ENCODE measurements at regions not wholly inside any gene's neighbourhood (a gene's known extent, or its start where the extent isn't known, plus 50 kb on each side); places are given as distances from the start of the nearest gene placed in this dataset.
"Not testable (repeated sequence)": the region's sequence is repeated elsewhere in the genome, so short reads cannot be mapped to it uniquely, and the experiment has no call there.

GRCh38 chr2:64814007-64814406 lies 160.3 kb upstream of the SERTAD2 start:
- no peak overlapping the region for H3K4me3 ChIP-seq (replicated peaks in 1 of 2; ENCODE audit: low read depth in 2 of 2, low read length in 2 of 2)
- no peak for DNase-seq (ENCODE audit: low read depth in 2 of 2)

GRCh38 chr2:64816526-64816925 lies 162.8 kb upstream of the SERTAD2 start:
- not testable (repeated sequence) for H3K4me3 ChIP-seq (replicated peaks in 1 of 2; ENCODE audit: low read depth in 2 of 2, low read length in 2 of 2)

More at GRCh38 chr2:64814007-64814406, 160.3 kb upstream of the SERTAD2 start:
- TF ChIP-seq CTCF (IDR thresholded peaks at IDR 0.05; ENCODE audit: low read depth, low read length), result no peak

DNA sequence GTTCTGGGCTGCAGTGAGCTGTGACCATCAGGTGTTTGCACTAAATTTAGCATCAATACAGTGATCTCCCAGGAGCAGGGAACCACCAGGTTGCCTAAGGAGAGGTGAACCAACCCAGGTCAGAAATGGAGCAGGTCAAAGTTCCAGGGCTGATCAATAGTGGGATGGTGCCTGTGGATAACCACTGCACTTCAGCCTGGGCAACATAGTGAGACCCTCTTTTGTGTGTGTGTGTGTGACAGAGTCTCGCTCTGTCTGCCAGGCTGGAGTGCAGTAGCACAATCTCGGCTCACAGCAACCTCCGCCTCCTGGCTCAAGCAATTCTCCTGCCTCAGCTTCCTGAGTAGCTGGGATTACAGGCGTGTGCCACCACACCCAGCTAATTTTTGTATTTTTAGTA lies 163.7 kb upstream of the SERTAD2 start:
- no peak for DNase-seq (ENCODE audit: low read depth in 2 of 2)
- no peak for TF ChIP-seq CTCF (IDR thresholded peaks at IDR 0.05; ENCODE audit: low read depth, low read length)
- no peak overlapping the region for H3K4me3 ChIP-seq (replicated peaks in 1 of 2; ENCODE audit: low read depth in 2 of 2, low read length in 2 of 2)

More at GRCh38 chr2:64816526-64816925, 162.8 kb upstream of the SERTAD2 start:
- not testable (repeated sequence) for DNase-seq (ENCODE audit: low read depth in 2 of 2)

DNA sequence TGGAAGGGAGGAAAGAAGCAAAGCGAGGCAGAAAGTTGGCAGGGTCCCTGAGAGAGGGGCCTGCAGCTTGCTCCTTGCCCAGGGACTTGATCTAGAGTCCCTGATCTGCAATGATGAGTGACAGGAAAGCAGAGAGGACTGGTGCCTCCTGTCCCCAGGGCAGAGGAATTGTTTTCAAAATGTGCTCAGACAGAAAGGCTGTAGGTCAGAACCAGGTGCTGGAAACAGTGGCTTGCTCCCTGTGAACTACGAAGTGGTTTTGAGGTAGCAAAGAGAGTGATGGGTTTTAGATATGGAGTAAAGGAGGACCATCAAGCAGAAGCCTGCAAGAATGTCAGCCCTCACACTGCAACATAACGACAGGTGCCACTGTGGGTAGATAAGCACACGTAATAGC lies 164.9 kb upstream of the SERTAD2 start:
- no peak for DNase-seq (ENCODE audit: low read depth in 2 of 2)
- no peak overlapping the region for H3K4me3 ChIP-seq (replicated peaks in 1 of 2; ENCODE audit: low read depth in 2 of 2, low read length in 2 of 2)
- TF ChIP-seq CTCF (IDR thresholded peaks at IDR 0.05; ENCODE audit: low read depth, low read length), result no peak

DNA sequence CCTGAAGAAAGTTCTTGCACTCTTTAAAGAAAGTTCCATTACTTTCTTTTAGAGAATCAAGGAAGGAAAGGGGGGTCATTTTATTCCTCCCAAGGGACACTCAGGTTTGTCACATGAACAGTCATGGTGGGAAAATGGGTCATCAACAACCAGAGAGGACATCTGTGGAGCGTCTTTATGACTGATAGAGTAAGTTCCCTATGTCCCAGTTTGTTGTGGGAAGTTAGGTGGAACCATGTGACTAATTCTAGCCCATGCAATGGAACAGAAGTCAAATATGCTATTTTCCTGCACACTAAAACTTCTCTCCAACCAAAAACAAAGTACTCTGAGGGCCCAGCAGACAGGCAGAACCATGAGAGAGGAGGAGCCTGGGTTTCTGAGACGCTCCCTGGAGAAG lies 165.6 kb upstream of the SERTAD2 start:
- no peak overlapping the region for H3K4me3 ChIP-seq (replicated peaks in 1 of 2; ENCODE audit: low read depth in 2 of 2, low read length in 2 of 2)
- no peak for DNase-seq (ENCODE audit: low read depth in 2 of 2)
- TF ChIP-seq CTCF (IDR thresholded peaks at IDR 0.05; ENCODE audit: low read depth, low read length), result no peak

GRCh38 chr2:64819774-64820688 lies 166.3 kb upstream of the SERTAD2 start:
- H3K4me3 ChIP-seq (replicated peaks in 1 of 2; ENCODE audit: low read depth in 2 of 2, low read length in 2 of 2), result no peak overlapping the region
- DNase-seq (ENCODE audit: low read depth in 2 of 2), result no peak
- TF ChIP-seq CTCF (IDR thresholded peaks at IDR 0.05; ENCODE audit: low read depth, low read length), result no peak

DNA sequence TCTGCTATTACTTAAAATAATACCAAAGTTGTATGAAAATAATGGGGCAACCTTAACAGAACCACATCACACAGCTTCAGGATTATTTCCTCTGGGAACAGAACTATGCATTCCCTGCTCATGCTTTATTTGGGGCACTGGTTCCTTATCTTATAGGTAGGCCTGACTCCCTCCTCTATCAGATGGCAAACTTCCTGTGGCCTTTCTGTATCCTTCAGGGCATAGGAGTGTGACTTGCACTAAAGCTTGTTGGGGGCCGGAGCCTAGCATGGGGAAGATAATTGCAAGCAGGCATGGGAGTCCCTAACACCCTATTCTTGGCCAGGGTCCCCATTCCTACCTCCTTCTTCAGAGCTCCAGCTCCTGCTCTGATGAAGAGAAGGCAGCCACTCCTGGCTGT lies 167.2 kb upstream of the SERTAD2 start:
- DNase-seq (ENCODE audit: low read depth in 2 of 2), result no peak
- no peak overlapping the region for H3K4me3 ChIP-seq (replicated peaks in 1 of 2; ENCODE audit: low read depth in 2 of 2, low read length in 2 of 2)
- no peak for TF ChIP-seq CTCF (IDR thresholded peaks at IDR 0.05; ENCODE audit: low read depth, low read length)

Measured in cardiac fibroblast (primary cell).